ENCODE measurements at regions not wholly inside any gene's neighbourhood (a gene's known extent, or its start where the extent isn't known, plus 50 kb on each side); places are given as distances from the start of the nearest gene placed in this dataset.

DNA sequence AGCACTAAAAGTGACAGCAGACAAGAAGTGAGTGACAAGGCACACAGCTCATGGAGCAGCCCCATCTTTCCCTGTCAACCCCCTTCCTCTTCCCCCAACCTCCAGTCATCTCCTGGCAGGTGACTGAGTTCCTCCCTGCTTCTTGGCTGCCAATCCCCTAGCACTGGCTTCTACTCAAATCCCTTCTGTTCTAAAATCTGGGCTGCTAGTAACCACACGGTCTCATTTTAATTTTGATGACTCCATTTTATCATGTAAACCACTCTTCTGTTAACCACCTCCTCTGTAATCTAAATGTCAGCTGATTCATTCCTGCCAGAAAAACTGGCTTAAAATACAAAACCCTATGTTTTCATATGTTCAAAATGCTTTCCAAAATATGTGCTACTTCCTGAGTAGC lies 419.8 kb upstream of the MON1B start:
- DNase-seq (ENCODE audit: low read depth): no peak
- no peak overlapping the region for H3K4me3 ChIP-seq (replicated peaks; ENCODE audit: low read depth, low read length)
- TF ChIP-seq, protein P1, sequence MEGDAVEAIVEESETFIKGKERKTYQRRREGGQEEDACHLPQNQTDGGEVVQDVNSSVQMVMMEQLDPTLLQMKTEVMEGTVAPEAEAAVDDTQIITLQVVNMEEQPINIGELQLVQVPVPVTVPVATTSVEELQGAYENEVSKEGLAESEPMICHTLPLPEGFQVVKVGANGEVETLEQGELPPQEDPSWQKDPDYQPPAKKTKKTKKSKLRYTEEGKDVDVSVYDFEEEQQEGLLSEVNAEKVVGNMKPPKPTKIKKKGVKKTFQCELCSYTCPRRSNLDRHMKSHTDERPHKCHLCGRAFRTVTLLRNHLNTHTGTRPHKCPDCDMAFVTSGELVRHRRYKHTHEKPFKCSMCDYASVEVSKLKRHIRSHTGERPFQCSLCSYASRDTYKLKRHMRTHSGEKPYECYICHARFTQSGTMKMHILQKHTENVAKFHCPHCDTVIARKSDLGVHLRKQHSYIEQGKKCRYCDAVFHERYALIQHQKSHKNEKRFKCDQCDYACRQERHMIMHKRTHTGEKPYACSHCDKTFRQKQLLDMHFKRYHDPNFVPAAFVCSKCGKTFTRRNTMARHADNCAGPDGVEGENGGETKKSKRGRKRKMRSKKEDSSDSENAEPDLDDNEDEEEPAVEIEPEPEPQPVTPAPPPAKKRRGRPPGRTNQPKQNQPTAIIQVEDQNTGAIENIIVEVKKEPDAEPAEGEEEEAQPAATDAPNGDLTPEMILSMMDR (IDR thresholded peaks at IDR 0.05; ENCODE audit: low read length, missing control alignments): no peak

DNA sequence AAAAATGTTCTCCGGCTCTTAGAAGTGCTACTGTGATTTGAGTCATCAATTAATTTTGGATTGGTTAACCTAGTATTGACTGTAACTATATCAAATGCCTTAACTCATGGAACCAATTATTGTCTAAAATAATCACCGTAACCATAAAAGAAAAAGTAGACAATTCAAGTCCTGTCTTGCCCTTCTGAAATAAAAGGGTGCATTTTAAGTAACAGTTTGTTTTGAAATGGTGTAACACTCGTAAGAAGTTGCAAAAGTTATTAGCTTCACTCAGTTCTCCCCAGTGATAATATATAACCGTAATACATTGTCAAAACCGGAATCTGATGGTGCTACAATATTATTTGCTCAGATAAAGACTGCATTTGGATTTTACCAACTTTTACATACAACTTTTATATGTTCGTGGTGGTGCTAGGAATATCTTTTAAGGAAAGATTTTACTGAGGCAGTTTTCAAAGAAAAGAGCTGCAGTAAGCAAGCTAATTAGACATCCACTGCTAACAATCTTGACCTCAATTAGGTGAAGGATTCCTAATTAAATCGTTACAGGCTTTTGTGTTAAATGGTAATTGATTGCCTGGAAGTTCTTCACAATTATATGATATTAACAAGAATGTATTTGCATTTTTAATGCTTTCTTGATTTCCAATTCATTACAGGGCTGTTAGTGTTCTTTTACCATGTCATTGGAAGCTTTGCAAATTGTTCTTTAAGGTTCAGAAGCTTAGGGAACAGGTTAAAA lies 413.1 kb upstream of the MON1B start:
- no peak overlapping the region for H3K4me3 ChIP-seq (replicated peaks; ENCODE audit: low read depth, low read length)
- TF ChIP-seq, protein P1 (IDR thresholded peaks at IDR 0.05; ENCODE audit: low read length, missing control alignments): no peak
- DNase-seq (ENCODE audit: low read depth): no peak

DNA sequence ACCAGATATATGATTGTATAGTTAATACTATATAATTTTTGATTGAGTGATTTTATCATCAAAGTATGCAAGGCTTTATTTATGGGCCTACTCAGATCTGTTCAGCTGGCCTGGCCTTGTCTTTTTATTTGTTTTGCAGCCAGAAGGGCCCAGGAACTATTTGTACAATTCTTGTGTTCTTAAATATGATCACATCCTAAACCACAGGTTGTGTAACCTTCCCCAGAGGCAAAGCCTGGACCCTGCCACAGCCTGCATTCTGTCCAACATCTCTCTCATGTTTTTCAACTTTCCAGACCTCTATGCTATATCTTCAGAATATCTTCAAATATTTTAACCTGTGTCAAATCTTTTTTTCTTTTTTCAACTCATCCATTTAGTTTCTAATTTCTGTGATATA lies 410.4 kb upstream of the MON1B start:
- DNase-seq (ENCODE audit: low read depth): peak; percentile 2
- TF ChIP-seq, protein P1 (IDR thresholded peaks at IDR 0.05; ENCODE audit: low read length, missing control alignments): no peak
- no peak overlapping the region for H3K4me3 ChIP-seq (replicated peaks; ENCODE audit: low read depth, low read length)

- no peak overlapping the region for H3K4me3 ChIP-seq (replicated peaks; ENCODE audit: low read depth, low read length)
- no peak for DNase-seq (ENCODE audit: low read depth)
- TF ChIP-seq, protein P1 (IDR thresholded peaks at IDR 0.05; ENCODE audit: low read length, missing control alignments): no peak
Observed at GRCh38 chr16:76784530-76784929, 406.5 kb upstream of the MON1B start.

DNA sequence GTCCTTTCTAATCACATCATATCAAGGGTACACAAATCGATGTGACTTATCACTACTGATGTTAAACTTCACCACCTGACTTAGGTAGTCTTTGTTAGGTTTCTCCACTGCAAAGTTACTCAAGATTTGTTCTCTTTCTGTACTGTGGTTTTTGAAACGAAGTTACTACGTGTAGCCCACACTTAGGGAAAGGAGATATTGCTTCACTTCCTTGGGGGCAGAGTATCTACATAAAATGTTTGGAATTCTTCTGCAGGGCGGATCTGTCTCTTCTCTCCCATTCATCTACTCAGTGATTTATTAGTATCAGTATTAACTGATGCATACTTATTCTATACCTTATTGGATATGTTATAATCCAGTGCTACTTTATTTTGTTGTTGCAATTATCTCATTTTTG lies 403.6 kb upstream of the MON1B start:
- H3K4me3 ChIP-seq (replicated peaks; ENCODE audit: low read depth, low read length): no peak overlapping the region
- TF ChIP-seq, protein P1 (IDR thresholded peaks at IDR 0.05; ENCODE audit: low read length, missing control alignments): no peak
- DNase-seq (ENCODE audit: low read depth): peak; percentile 2

DNA sequence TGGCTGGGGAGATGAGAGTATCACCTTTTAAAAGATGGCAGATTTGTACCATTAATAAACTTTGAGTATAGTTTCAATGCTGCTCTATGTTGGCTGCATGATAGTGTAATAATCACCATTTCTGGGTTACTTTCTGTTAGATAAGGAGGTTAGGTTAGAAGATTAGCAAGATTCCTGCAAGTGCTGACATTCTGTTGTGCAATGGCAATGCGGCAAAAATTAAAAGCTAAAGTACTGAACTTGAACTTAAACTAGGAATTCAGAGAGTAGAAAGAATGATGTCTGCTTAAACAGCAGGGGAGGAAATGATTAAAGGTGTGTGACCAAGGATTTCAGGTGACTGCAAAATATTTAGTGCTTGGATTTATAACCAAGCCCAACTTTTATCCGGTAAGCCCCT lies 399.8 kb upstream of the MON1B start:
- no peak for DNase-seq (ENCODE audit: low read depth)
- no peak overlapping the region for H3K4me3 ChIP-seq (replicated peaks; ENCODE audit: low read depth, low read length)
- TF ChIP-seq, protein P1 (IDR thresholded peaks at IDR 0.05; ENCODE audit: low read length, missing control alignments): no peak

GRCh38 chr16:76796416-76796815 lies 394.6 kb upstream of the MON1B start:
- DNase-seq (ENCODE audit: low read depth): no peak
- TF ChIP-seq, protein P1 (IDR thresholded peaks at IDR 0.05; ENCODE audit: low read length, missing control alignments): no peak
- no peak overlapping the region for H3K4me3 ChIP-seq (replicated peaks; ENCODE audit: low read depth, low read length)

Measured in fibroblast of pulmonary artery (primary cell).